HEK293 (cell line): ENCODE measurements at regions not wholly inside any gene's neighbourhood (a gene's known extent, or its start where the extent isn't known, plus 50 kb on each side); places are given as distances from the start of the nearest gene placed in this dataset.

Experiments
- CTCF ChIA-PET: fragments of 350-600 bp; formaldehyde crosslinking; extraction: SDS; loops from one replicate; lab custom pipeline; 2021; ENCODE audit warnings: antibody characterized with exemption; lab: Yijun Ruan, JAX
- POLR2A ChIA-PET: fragments of 300-600 bp; formaldehyde crosslinking; extraction: SDS; loops from one replicate; lab custom pipeline; 2020; ENCODE audit warnings: antibody characterized with exemption, inconsistent platforms; lab: Yijun Ruan, JAX
- H3K27ac ChIP-seq: fragments of 200-500 bp; sonication (Bioruptor generic); 2 replicates; pipeline ENCODE4 v1.5.1; 2014; ENCODE audit warnings: low read depth, low read length, control low read depth, inconsistent platforms; ENCODE audit errors: extremely low read depth
- H3K36me3 ChIP-seq, 2 experiments: fragments of 200-500 bp in 1 of 2; sonication (Bioruptor generic) in 1 of 2; 1 replicate in 1 of 2; 2 replicates in 1 of 2; pipeline ENCODE4 v1.5.1; 2014 to 2017; ENCODE audit warnings: inconsistent platforms in 2 of 2, low read length in 2 of 2; ENCODE audit not compliant: control insufficient read depth in 2 of 2, insufficient read depth in 1 of 2
- H3K4me1 ChIP-seq: fragments of 200-500 bp; sonication (Bioruptor generic); 2 replicates; pipeline ENCODE4 v1.5.1; 2014; ENCODE audit warnings: mild to moderate bottlenecking, low read length, inconsistent platforms; ENCODE audit not compliant: control insufficient read depth, insufficient read depth
- H3K4me3 ChIP-seq: 2 replicates; pipeline ENCODE4 v1.5.1; 2011; ENCODE audit warnings: low read depth, mild to moderate bottlenecking, control low read depth, low read length, moderate library complexity
- H3K9me3 ChIP-seq: fragments of 200-500 bp; sonication (Bioruptor generic); 2 replicates; pipeline ENCODE4 v1.5.1; 2014; ENCODE audit warnings: low read depth, low read length, inconsistent platforms; ENCODE audit not compliant: control insufficient read depth, insufficient read depth
- GLIS2 ChIP-seq: fragments of 450-650 bp; formaldehyde crosslinking; IDR thresholded peaks from 2 replicates; pipeline ENCODE4 v1.5.1; 2016; ENCODE audit warnings: missing biosample characterization, missing genetic modification characterization
- KLF16 ChIP-seq: fragments of 450-650 bp; formaldehyde crosslinking; IDR thresholded peaks from 2 replicates; pipeline ENCODE4 v1.5.1; 2017; ENCODE audit warnings: missing biosample characterization, missing genetic modification characterization
- KLF8 ChIP-seq: fragments of 450-650 bp; formaldehyde crosslinking; IDR thresholded peaks from 2 replicates; pipeline ENCODE4 v1.5.1; 2016; ENCODE audit warnings: missing biosample characterization, missing genetic modification characterization
- KLF9 ChIP-seq: fragments of 450-650 bp; formaldehyde crosslinking; IDR thresholded peaks from 2 replicates; pipeline ENCODE4 v1.5.1; 2016; ENCODE audit warnings: missing biosample characterization, missing genetic modification characterization, low read depth
- OSR2 ChIP-seq: fragments of 450-650 bp; formaldehyde crosslinking; IDR thresholded peaks from 2 replicates; pipeline ENCODE4 v1.5.1; 2016; ENCODE audit warnings: missing biosample characterization, missing genetic modification characterization
- OVOL3 ChIP-seq: fragments of 450-650 bp; formaldehyde crosslinking; IDR thresholded peaks from 2 replicates; pipeline ENCODE4 v1.5.1; 2016; ENCODE audit warnings: missing biosample characterization, missing genetic modification characterization
- PRDM1 ChIP-seq: fragments of 450-650 bp; formaldehyde crosslinking; IDR thresholded peaks from 2 replicates; pipeline ENCODE4; 2016; ENCODE audit warnings: missing biosample characterization, missing genetic modification characterization
- SP3 ChIP-seq: fragments of 450-650 bp; formaldehyde crosslinking; IDR thresholded peaks from 2 replicates; pipeline ENCODE4 v1.5.1; 2016; ENCODE audit warnings: missing biosample characterization, missing genetic modification characterization
- TCF7L2 ChIP-seq: IDR thresholded peaks from 2 replicates; pipeline ENCODE4 v1.6.1; 2011; ENCODE audit warnings: low read depth, mild to moderate bottlenecking, inconsistent platforms, low read length, moderate library complexity, borderline replicate concordance
- YY2 ChIP-seq: fragments of 450-650 bp; formaldehyde crosslinking; IDR thresholded peaks from 2 replicates; pipeline ENCODE4 v1.5.1; 2016; ENCODE audit warnings: missing biosample characterization, missing genetic modification characterization
- ZIC2 ChIP-seq: fragments of 450-650 bp; formaldehyde crosslinking; IDR thresholded peaks from 2 replicates; pipeline ENCODE4 v1.5.1; 2016; ENCODE audit warnings: missing biosample characterization, missing genetic modification characterization
- ZNF132 ChIP-seq: fragments of 450-650 bp; formaldehyde crosslinking; IDR thresholded peaks from 2 replicates; pipeline ENCODE4 v1.5.1; 2017; ENCODE audit warnings: missing biosample characterization, missing genetic modification characterization, borderline replicate concordance
- ZNF138 ChIP-seq: fragments of 450-650 bp; formaldehyde crosslinking; IDR thresholded peaks from 2 replicates; pipeline ENCODE4 v1.5.1; 2016; ENCODE audit warnings: missing biosample characterization, missing genetic modification characterization, borderline replicate concordance
- ZNF155 ChIP-seq: fragments of 450-650 bp; formaldehyde crosslinking; IDR thresholded peaks from 2 replicates; pipeline ENCODE4 v1.5.1; 2016; ENCODE audit warnings: missing biosample characterization, missing genetic modification characterization
- ZNF169 ChIP-seq: fragments of 450-650 bp; formaldehyde crosslinking; IDR thresholded peaks from 2 replicates; pipeline ENCODE4 v1.5.1; 2016; ENCODE audit warnings: missing biosample characterization, missing genetic modification characterization
- ZNF2 ChIP-seq: fragments of 450-650 bp; formaldehyde crosslinking; IDR thresholded peaks from 2 replicates; pipeline ENCODE4 v1.5.1; 2016; ENCODE audit warnings: missing biosample characterization, missing genetic modification characterization
- ZNF292 ChIP-seq: fragments of 450-650 bp; formaldehyde crosslinking; IDR thresholded peaks from 2 replicates; pipeline ENCODE4 v1.5.1; 2016; ENCODE audit warnings: low read depth, missing biosample characterization, missing genetic modification characterization, borderline replicate concordance
- ZNF335 ChIP-seq: fragments of 450-650 bp; formaldehyde crosslinking; conservative IDR thresholded peaks from 2 replicates; pipeline ENCODE4 v1.5.1; 2016; ENCODE audit warnings: missing biosample characterization, missing genetic modification characterization
- ZNF341 ChIP-seq: fragments of 450-650 bp; formaldehyde crosslinking; IDR thresholded peaks from 2 replicates; pipeline ENCODE4; 2016; ENCODE audit warnings: low read depth, missing biosample characterization, missing genetic modification characterization
- ZNF549 ChIP-seq: fragments of 450-650 bp; IDR thresholded peaks from 2 replicates; pipeline ENCODE4 v1.5.1; 2018; ENCODE audit warnings: missing biosample characterization, missing genetic modification characterization, mild to moderate bottlenecking, inconsistent platforms, moderate library complexity
- ZNF624 ChIP-seq: fragments of 450-650 bp; formaldehyde crosslinking; IDR thresholded peaks from 2 replicates; pipeline ENCODE4 v1.5.1; 2017; ENCODE audit warnings: missing biosample characterization, missing genetic modification characterization
- ZNF670 ChIP-seq: fragments of 450-650 bp; formaldehyde crosslinking; IDR thresholded peaks from 2 replicates; pipeline ENCODE4 v1.5.1; 2016; ENCODE audit warnings: missing biosample characterization, missing genetic modification characterization, low read depth
- ZNF677 ChIP-seq: fragments of 450-650 bp; IDR thresholded peaks from 2 replicates; pipeline ENCODE4 v1.5.0; 2018; ENCODE audit warnings: missing biosample characterization, mild to moderate bottlenecking, missing genetic modification characterization, moderate library complexity
- ZNF830 ChIP-seq: fragments of 450-650 bp; IDR thresholded peaks from 2 replicates; pipeline ENCODE4 v1.5.0; 2018; ENCODE audit warnings: missing biosample characterization, missing genetic modification characterization, low read depth, mild to moderate bottlenecking, moderate library complexity
- TF ChIP-seq, protein P1 (sequence below): fragments of 450-650 bp; formaldehyde crosslinking; IDR thresholded peaks from 2 replicates; pipeline ENCODE4 v1.5.1; 2017; ENCODE audit warnings: missing biosample characterization, mild to moderate bottlenecking, missing genetic modification characterization, moderate library complexity
- TF ChIP-seq, protein P2 (sequence below): fragments of 450-650 bp; formaldehyde crosslinking; IDR thresholded peaks from 2 replicates; pipeline ENCODE4 v1.5.1; 2016; ENCODE audit warnings: missing biosample characterization, missing genetic modification characterization
- TF ChIP-seq, protein P3 (sequence below): fragments of 450-650 bp; formaldehyde crosslinking; IDR thresholded peaks from 2 replicates; pipeline ENCODE4 v1.5.1; 2016; ENCODE audit warnings: missing biosample characterization, missing genetic modification characterization
- TF ChIP-seq, protein P4 (sequence below): fragments of 450-650 bp; formaldehyde crosslinking; IDR thresholded peaks from 2 replicates; pipeline ENCODE4 v1.5.1; 2016; ENCODE audit warnings: missing biosample characterization, missing genetic modification characterization

DNA sequence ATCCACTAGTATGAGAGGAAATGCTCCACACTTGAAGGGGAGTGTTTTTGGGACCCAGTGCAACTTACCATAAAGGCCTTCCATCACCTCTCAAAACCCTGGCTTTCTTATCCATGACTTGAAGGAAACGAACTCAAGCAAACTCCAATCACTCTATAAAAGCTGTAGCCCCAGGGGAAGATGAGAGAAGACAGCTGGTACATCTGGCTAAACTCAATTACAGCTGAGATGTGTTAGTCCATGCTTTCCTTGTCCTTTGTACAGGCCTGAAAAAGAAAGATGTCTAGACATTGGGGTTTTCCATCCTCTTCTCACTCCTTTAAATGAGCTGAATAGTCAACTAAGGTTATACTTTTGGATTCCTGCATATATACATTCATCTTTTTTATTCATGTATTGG lies 89.5 kb upstream of the ANKRD30A start:
- ChIA-PET POLR2A (no interaction called here), CTCF (interaction anchor here (0.6 kb wide), 1 partner anchor 159 kb away, joined by 3 read pairs; no protein-coding TSS in a partner anchor)
- no peaks in the 10 kb centered on the region for H3K9me3 ChIP-seq
- H3K4me1 ChIP-seq: no peaks in the 10 kb centered on the region
- no peak overlapping the region for H3K27ac ChIP-seq
- no peak overlapping the region for H3K4me3 ChIP-seq
- H3K36me3 ChIP-seq: no peaks in the 10 kb centered on the region
- TF ChIP-seq ZIC2 (tag by site-specific recombination) (no peak), YY2 (tag by site-specific recombination) (no peak), ZNF830 (no peak), ZNF670 (tag by site-specific recombination) (no peak), ZNF292 (no peak), GLIS2 (tag by site-specific recombination) (no peak), ZNF169 (tag by site-specific recombination) (no peak), ZNF341 (tag by site-specific recombination) (no peak), KLF8 (no peak), OVOL3 (tag by site-specific recombination) (no peak), ZNF155 (tag by site-specific recombination) (no peak), KLF9 (tag by site-specific recombination) (no peak), ZNF677 (tag by site-specific recombination) (no peak), KLF16 (no peak), SP3 (tag by site-specific recombination) (no peak), PRDM1 (tag by site-specific recombination) (no peak), OSR2 (tag by site-specific recombination) (no peak)
- TF ChIP-seq, protein P1, sequence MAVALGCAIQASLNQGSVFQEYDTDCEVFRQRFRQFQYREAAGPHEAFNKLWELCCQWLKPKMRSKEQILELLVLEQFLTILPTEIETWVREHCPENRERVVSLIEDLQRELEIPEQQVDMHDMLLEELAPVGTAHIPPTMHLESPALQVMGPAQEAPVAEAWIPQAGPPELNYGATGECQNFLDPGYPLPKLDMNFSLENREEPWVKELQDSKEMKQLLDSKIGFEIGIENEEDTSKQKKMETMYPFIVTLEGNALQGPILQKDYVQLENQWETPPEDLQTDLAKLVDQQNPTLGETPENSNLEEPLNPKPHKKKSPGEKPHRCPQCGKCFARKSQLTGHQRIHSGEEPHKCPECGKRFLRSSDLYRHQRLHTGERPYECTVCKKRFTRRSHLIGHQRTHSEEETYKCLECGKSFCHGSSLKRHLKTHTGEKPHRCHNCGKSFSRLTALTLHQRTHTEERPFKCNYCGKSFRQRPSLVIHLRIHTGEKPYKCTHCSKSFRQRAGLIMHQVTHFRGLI (tag by site-specific recombination): no peak
- TF ChIP-seq, protein P2, sequence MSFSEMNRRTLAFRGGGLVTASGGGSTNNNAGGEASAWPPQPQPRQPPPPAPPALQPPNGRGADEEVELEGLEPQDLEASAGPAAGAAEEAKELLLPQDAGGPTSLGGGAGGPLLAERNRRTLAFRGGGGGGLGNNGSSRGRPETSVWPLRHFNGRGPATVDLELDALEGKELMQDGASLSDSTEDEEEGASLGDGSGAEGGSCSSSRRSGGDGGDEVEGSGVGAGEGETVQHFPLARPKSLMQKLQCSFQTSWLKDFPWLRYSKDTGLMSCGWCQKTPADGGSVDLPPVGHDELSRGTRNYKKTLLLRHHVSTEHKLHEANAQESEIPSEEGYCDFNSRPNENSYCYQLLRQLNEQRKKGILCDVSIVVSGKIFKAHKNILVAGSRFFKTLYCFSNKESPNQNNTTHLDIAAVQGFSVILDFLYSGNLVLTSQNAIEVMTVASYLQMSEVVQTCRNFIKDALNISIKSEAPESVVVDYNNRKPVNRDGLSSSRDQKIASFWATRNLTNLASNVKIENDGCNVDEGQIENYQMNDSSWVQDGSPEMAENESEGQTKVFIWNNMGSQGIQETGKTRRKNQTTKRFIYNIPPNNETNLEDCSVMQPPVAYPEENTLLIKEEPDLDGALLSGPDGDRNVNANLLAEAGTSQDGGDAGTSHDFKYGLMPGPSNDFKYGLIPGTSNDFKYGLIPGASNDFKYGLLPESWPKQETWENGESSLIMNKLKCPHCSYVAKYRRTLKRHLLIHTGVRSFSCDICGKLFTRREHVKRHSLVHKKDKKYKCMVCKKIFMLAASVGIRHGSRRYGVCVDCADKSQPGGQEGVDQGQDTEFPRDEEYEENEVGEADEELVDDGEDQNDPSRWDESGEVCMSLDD (tag by site-specific recombination): no peak
- TF ChIP-seq, protein P3, sequence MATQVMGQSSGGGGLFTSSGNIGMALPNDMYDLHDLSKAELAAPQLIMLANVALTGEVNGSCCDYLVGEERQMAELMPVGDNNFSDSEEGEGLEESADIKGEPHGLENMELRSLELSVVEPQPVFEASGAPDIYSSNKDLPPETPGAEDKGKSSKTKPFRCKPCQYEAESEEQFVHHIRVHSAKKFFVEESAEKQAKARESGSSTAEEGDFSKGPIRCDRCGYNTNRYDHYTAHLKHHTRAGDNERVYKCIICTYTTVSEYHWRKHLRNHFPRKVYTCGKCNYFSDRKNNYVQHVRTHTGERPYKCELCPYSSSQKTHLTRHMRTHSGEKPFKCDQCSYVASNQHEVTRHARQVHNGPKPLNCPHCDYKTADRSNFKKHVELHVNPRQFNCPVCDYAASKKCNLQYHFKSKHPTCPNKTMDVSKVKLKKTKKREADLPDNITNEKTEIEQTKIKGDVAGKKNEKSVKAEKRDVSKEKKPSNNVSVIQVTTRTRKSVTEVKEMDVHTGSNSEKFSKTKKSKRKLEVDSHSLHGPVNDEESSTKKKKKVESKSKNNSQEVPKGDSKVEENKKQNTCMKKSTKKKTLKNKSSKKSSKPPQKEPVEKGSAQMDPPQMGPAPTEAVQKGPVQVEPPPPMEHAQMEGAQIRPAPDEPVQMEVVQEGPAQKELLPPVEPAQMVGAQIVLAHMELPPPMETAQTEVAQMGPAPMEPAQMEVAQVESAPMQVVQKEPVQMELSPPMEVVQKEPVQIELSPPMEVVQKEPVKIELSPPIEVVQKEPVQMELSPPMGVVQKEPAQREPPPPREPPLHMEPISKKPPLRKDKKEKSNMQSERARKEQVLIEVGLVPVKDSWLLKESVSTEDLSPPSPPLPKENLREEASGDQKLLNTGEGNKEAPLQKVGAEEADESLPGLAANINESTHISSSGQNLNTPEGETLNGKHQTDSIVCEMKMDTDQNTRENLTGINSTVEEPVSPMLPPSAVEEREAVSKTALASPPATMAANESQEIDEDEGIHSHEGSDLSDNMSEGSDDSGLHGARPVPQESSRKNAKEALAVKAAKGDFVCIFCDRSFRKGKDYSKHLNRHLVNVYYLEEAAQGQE: no peak

DNA sequence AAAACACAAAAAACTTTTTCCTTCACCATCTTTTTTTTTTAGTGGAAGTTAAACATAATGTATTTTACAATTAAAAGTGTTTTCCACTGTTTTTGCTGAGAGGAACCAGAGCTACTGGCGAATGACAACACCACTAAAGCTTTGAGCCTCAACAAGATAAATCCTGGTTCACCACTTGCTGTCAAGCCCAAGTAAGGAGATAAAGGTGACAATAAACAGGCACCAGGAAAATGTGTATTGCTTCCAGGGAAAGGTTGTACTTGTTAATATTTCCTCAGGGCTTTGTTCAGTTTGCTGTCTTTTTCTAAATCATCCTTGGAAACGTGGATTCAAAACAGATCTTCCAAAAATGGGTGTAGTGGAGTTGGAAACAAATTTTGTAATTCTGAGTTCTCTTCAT lies 109.9 kb upstream of the ANKRD30A start:
- no peak overlapping the region for H3K4me3 ChIP-seq
- H3K36me3 ChIP-seq: no peaks in the 10 kb centered on the region
- TF ChIP-seq ZNF549 (tag by site-specific recombination) (no peak), ZNF138 (tag by site-specific recombination) (no peak), ZNF624 (tag by site-specific recombination) (no peak), ZNF335 (no peak), ZNF2 (tag by site-specific recombination) (no peak), ZNF132 (tag by site-specific recombination) (no peak), TCF7L2 (no peak), ZNF830 (no peak)
- TF ChIP-seq, protein P4, sequence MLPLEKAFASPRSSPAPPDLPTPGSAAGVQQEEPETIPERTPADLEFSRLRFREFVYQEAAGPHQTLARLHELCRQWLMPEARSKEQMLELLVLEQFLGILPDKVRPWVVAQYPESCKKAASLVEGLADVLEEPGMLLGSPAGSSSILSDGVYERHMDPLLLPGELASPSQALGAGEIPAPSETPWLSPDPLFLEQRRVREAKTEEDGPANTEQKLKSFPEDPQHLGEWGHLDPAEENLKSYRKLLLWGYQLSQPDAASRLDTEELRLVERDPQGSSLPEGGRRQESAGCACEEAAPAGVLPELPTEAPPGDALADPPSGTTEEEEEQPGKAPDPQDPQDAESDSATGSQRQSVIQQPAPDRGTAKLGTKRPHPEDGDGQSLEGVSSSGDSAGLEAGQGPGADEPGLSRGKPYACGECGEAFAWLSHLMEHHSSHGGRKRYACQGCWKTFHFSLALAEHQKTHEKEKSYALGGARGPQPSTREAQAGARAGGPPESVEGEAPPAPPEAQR (tag by site-specific recombination): no peak
- H3K9me3 ChIP-seq: no peaks in the 10 kb centered on the region
- no peak overlapping the region for H3K27ac ChIP-seq
- no peaks in the 10 kb centered on the region for H3K4me1 ChIP-seq
- ChIA-PET POLR2A (no interaction called here), CTCF (no interaction called here)
